HG02610 (cell line): ENCODE measurements at regions not wholly inside any gene's neighbourhood (a gene's known extent, or its start where the extent isn't known, plus 50 kb on each side); places are given as distances from the start of the nearest gene placed in this dataset.

Experiments
- ATAC-seq: cut with Tn5 transposase; IDR thresholded peaks from one replicate; pipeline ENCODE4 v1.9.1; 2021; ENCODE audit warnings: mild to moderate bottlenecking, moderate library complexity; ENCODE audit not compliant: unreplicated experiment

DNA sequence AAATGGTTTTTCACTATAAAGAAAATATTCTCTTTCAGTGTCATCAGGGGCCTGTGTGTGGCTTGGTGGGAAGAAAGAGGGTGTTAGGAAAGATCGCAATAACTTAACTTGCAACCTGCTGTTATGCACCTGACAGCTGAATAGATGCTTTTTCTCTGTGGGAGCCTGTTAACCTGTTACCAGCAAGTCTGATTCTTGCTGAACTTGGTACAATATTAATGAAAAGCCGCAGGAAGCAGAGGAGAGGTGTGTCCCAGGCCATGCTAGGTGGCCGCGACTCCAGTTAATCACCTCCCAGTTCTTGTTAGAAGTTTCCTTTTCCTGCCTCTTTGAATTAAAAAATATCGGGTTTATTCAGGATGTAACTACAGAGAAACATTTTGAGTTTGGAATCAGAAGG, 494.8 kb upstream of the AGA start:
- no peak for ATAC-seq

DNA sequence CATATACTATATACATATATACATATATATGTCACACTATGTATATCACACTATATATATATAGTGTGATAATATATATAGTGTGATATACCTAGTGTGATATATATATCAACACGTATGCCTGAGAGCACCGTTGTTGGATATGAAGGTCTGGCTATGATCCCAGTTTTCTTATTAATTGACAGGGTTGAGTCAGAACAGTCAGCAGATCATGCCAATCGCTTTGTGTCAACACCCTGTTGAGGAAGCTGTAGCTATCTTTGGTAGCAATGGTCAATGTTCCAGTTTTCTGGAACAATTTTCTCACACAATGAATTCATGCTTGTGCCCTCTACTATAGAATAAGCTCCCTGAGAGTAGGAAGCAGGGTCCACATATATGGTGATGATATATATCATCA, 496.0 kb upstream of the AGA start:
- no peak for ATAC-seq

DNA sequence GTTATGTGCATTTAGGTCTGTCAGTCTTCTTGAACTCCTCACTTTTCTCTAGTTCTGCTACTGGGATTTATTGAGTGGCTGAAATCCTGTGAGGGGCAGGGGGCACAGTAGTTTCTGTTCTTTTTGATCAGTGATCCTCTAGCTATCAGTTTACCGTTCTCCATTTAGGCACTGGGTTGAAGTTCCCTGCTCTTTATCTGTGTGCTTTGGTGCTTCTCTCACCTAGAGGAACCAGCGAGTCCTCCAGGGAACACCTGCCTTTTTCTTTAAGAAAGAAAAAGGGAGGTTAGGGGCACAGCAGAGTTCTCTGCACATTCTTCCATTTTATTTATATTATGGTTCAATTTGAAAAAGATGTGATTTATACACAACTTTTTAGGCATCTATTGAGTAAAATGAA, 503.0 kb upstream of the AGA start:
- no peak for ATAC-seq

DNA sequence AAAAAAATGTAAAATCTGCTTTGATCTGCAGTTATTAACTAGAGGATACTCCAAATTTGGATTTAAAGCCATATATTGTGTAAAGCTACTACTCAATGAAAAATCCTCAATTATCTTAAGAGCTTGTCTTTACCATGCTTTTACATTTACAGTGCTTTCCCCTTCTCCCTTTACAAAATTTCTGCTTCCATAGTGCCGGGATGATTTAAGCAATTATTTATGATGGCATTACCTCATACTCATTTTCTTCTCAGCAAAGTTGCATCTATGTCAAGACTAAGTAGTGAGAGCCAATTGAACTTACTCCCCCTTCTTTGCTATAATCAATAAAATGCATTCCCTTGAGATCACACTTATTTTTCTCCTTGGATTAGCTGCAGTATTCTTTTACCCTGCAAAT, 505.4 kb upstream of the AGA start:
- no peak for ATAC-seq

DNA sequence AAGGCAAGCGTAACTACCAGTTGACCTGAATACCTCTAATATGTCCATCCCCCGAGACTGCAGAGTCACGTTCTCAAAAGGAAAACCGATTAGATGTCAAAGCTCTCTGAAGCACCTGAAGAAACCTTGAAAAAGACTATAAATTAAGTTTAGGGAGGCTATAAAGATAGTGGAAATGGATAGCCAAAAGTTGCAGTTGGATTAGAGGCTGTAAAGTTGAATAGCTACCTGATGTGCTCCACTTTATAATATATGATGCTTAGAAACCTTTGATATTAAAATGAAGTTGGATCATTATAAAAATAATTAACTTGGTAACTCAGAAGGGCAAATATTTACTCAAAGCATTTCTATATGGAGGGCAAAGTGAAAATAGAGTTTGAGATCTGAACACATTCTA, 506.6 kb upstream of the AGA start:
- no peak for ATAC-seq

DNA sequence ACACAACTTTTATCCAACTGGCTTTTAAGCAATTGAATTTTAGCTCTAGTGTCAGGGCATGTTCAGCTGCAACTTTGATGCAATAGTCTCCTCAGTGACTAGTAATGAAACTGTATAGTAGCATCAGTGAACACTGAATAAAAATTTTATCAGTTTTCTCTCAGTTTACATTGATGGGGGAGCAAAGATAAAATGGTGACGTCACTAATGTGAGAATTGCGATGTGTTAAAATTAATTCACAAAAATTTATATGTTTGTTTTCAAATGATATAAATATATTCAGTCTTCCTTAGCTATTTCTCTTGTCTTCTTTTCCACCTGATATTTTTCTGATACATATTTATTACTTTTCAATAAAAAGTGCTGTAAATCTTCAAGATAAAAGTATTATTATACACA, 508.8 kb upstream of the AGA start:
- ATAC-seq, result no peak

DNA sequence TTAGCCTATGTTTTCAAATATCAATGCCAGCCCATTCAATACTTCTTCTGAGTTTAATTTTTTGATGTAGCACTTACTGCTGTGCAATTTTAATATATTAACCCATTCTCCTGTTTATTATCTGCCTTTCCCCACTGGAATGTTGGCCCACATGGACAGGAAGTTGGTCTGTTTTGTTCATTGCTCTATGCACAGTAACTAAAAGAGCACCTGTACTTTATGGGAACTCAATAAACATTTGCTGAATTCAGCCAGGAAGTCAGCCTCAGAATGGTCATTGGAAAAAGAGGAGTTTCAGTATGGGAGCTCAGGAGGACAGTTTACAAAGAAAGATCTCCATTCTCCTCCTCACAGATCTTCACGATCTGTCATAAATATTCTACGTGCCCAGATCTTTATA, 510.5 kb upstream of the AGA start:
- no peak for ATAC-seq

DNA sequence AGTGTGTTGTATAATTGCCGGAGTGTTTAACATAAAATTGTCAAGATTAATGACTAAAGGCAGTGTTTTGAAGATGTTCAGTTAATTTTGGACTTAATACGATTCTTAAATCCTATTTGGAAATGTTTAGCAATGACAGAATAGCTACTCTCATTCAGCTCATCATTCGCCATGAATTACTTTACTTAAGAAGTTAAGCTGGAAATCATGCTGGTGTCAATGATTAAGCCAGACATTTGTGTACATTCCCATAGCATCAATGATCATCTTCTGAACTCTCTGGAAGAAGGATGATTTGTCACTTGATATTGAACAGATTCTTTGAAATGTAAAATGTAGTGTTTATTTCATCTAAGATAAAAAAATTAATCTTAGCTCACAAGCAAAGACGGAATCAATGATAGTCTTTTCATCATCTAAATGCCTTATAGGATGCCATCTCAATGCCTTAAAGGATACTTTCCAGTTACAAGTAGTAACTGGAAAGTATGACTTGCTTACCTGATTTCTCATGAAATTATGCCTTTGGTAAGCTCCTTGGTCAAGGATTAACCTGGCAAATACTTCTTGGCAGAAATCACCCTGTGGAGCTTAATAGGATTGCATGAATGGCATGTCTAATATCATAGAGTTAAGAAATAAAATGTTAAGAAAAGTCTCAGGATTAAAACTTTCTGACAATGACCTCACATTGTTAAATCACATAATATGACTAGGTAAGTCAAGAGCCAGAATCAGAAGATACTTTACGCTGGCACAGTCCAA, 515.5 kb upstream of the AGA start:
- ATAC-seq, result no peak

DNA sequence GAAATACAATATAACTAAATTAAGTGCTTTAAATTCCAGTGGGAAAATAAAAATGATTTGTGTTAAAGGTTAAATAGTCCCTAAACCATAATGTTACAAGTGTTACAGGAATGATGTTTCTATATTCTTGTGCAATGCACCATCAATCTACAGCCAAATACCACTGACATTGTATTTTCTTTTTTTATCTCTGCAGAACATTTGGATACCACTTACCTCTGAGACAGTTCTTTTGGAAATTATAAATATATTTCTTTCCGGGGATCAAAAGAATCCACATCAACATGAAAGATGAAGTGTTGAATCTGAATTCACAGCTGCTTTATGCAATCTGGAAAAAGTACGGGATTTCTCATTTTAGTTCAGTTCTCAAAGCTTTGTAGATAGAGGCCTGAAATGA, 518.3 kb upstream of the AGA start:
- ATAC-seq, result no peak

DNA sequence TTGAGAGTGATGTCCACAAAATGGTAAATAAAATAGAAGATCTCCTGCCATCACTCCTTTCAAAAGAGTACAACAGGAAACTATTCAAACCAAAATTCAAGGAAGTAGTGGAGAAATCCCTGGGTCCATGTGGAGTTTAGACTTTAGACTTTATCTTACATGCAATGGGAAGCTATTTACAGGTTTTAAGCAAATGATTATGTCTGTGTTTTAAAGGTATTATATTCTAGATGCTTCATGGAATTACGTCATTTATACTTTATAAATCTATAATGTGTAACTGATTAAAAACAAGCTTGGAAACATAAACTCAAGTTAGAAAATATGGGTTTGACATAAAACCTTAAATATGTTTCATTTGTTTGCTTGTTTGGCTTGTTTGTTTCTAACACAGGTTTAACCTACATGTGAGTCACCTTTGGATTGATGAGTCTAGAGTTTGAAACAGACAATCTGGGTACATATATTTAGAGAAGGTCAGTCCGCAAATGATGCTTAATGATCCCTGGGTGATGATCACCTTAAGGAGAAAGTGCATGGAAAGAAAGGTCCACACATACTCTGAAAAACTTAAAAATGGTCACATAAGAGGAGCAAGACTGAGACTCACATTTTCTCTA, 519.6 kb upstream of the AGA start:
- ATAC-seq, result no peak

DNA sequence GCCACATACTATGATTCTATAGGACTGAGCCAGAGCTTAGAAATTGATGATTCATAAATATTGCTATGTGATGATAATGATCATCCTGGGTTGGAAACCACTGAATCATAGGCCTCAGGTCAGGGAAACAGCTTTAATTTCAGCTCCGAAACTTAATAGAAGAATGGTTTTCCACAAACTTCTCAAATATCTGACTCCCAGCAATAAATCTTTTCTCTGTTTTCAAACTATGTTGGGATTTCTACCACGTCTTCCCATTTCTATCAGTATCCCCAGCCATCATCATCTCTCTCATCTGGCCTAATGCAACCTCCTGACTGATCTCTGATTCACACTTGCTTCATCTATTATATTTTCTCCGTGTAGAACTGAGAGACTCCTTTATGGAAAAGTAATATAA, 521.8 kb upstream of the AGA start:
- no peak for ATAC-seq

DNA sequence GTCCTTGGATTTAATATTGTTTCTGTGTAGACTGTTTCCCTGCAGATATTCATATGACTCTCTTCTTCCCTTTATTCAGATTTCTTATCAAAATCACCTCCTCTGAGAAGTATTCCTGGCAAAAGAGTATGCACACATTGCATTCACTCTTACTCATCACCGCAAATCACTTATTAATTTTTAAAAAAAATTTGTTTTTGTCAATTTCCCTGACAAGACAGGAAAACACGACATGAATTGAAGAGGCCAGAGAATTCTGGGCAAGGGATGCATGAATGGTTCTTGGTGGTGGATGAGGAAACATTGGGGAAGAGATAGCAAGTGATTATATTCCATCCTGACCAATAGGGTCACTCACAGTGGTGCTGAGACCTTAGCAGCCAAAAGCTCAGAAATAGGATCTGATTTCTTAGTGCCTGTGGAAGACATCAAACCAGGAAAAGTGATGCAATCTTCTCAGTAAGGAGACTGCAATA, 522.5 kb upstream of the AGA start:
- no peak for ATAC-seq

DNA sequence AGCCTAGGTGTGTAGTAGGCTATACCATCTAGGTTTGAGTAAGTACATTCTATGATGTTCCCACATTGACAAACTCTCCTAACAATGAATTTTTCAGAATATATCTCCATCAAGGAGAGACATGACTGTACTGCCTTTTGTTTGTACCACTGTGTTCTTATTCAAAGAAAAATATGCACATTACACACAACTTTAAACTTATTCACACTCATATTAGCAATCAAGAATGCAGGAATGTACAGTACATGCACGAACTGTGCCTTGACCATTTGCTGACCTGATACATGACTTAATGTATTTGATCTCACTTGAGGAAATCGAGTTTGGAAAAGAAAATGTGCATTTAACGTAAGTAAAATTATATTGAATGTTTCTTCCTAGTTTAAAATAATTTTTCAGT, 525.1 kb upstream of the AGA start:
- no peak for ATAC-seq

DNA sequence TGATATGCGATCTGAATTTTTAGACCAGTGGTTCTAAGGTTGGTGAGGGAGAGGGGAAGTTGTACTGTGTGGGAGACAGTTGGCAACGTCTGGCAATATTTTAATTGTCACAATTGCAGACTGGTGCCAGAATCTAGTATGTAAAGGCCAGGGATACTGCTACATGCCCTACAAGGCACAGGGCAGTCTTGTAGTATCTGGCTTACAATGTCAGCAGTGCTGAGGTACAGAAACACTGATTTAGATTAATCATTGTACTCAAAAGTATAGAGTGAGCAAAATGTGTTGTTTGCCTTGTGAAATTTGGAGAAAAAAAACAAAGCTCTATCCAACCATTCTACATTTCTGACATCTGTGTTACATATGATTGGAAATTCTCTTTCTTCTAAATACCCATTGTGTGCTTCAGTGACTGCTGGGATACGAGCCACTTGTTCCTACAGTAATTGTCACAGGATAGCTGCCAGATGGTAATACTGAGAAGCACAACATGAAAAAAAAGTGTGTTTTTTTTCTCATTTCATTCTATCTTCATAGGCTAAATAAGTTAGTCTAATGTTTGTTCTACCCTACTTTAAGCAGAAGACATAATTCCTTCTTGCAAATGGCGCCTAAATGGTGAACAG, 526.7 kb upstream of the AGA start:
- no peak for ATAC-seq

DNA sequence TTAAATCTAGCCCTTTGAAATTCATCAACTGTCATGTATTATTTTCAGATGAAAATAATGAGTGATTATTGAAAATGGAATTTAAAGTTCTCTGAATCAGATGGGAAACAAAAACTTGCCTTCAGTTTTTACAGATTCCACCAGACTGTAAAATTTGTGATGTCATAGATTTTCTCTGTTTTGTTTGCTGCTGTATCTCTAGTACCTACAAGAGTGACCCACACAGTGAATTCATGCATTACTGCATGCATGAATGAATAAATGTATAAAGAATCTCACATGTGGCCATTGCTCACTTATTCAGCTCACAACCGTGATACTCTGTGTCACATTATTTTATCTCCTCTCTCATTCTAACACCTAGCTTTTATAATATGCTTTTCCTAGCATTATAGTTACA, 532.2 kb upstream of the AGA start:
- no peak for ATAC-seq

DNA sequence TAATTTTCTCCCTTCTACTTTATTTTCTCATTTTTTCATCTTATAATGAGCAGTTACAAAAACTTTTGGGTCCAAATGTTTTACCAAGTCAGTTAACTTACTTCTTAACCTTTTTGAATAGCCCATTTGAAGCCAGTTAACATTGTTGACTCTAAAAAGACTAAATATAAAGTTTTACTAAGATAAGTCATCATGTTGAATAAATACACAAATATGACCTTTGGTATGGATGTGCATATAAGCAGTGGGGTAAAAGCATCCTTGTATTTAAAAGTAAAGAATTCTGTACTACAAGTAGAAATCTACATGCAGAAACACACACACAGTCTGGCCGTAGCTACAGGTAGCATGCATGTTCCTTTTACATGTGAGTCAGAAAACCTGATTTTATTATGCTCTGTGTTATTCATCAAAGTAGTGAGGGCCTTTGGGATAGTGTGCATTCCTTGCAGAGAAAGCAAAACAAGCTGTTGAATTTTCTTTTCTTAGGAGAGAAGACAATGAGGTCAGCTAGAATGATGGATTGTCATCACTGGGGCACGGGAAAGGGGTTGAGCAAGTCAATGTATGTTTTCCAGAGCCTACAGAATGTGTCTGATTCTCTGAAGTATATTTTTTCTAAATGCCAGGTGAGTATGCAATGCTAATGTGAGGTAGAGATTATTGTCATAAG, 533.2 kb upstream of the AGA start:
- ATAC-seq, result no peak

DNA sequence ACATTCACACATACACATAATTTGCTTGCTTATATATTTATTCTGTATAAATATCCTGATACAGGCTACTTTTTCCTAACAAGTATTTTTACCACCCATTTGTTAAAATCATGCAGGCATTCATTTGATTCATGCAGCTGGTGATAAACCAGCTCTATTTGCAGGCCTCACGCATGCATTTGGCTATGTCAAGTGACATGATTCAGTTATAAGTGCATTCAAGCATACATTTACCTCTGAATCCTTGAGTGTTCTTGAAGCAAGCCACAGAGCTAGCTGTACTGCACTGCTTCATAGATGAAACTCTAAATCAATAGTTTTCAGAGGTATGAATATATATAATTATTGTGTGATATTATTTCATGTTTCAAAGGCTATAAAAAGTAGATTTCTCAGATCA, 544.0 kb upstream of the AGA start:
- ATAC-seq, result no peak

DNA sequence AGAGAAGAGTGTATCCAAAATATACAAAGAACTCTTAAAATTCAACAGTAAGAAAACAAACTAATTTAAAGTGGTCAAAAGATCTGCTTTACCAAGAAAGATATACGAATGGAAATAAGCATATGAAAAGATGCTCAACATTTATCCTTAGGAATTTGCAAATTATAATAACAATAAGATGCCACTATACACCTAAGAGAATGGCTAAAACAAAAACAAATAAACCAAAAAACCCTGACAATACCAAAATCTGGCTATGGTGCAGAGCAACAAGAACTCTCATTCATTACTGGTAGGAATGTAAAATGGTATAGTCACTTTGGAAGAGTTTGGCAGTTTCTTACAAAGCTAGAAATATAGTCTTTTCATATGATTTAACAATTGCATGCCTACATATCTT, 545.7 kb upstream of the AGA start:
- no peak for ATAC-seq

DNA sequence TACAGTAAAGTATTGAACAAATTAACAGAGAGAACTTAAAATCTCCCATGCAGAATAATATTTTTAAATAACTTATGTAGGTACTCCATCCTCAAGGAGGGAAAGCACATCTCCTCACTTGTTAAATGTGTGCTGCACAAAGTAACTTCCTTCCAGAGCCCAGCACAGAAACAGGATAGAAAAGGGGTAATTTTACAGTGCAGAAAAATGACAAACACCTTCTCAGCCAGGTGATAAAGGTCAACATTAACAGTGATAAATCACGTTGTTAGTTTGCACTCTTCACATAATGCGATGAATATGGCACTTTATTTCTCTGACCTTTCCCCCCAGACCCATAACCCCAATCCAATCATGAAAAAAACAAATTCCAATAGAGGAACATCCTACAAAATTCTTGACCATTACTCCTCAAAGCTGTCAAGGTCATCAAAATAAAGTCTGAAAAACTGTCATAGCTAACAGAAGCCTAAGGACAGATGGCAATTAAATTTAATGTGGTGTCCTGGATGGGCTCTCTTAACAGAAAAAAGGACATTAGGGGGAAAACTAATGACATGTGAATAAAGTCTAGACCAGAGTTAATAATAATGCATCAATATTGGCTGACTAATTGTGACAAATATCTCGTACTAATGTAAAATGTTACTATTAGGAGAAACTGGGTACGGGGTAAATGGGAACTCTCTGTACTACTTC, 547.4 kb upstream of the AGA start:
- ATAC-seq, result no peak

DNA sequence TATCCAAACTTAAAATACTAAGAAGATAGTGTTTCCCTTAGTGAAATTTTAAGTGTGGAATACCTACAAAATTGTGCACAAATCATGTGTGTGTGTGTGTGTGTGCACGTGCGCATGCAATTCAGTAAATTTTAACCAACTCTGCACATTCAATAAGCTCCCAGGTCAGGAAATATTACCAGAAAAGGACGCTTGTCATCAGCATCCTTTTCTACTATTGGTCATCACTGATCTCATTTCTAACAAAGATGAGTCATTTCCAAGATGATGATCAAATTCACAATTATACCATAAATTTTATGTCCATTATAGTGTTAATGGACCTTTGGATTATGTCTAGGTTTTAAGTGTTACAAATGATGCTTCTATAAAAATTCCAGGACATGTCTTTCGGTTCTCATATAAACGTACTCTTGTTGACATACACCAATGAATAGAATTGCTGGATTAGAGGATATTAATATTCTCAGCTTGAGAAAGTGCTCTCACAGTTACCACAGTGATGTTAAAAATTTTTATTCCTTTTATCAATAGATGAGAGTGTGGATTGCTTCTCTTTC, 560.9 kb upstream of the AGA start:
- ATAC-seq, result no peak

DNA sequence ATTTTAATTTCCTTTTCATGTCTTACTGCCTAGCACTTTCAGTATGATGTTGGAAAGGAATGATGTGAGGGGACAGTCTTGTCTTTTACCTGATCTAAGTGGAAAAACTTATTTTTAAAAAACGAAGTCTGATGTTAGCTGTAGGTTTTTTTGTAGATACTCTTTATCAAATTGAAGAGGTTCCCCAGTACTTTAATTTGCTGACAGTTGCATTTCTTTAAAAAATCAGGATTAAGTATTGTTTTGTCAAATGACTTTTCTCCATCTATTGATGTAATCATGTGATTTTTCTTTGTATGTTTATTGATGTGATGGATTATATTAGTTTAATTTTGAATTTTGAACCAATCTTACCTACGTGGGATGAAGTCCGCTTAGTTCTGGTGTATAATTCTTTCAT, 568.4 kb upstream of the AGA start:
- no peak for ATAC-seq
